ENCODE measurements at regions not wholly inside any gene's neighbourhood (a gene's known extent, or its start where the extent isn't known, plus 50 kb on each side); places are given as distances from the start of the nearest gene placed in this dataset.

GRCh38 chr14:53652068-53652467, 304.6 kb downstream of the BMP4 start:
- H3K27ac Mint-ChIP-seq: no peak overlapping the region
- ATAC-seq (replicated peaks in 1 of 2): no peak
- DNase-seq: no peak
- no peaks in the 10 kb centered on the region for H3K36me3 Mint-ChIP-seq (ENCODE audit: insufficient read depth in 2 of 2)
- no peaks in the 10 kb centered on the region for H3K27me3 Mint-ChIP-seq (ENCODE audit: low read depth)
- H3K4me3 Mint-ChIP-seq: no peak overlapping the region
- H3K4me1 Mint-ChIP-seq (ENCODE audit: low read depth): no peaks in the 10 kb centered on the region
- H3K9me3 Mint-ChIP-seq: peaks cover 1% of the 10 kb centered on the region in 2 donors

- Mint-ChIP-seq H3K4me3 (no peak overlapping the region), H3K27me3 (ENCODE audit: low read depth) (no peaks in the 10 kb centered on the region), H3K36me3 (ENCODE audit: insufficient read depth in 2 of 2) (no peaks in the 10 kb centered on the region), H3K9me3 (peaks cover 0 to 1% of the 10 kb centered on the region in 2 donors), H3K27ac (no peak overlapping the region), H3K4me1 (ENCODE audit: low read depth) (no peaks in the 10 kb centered on the region)
- DNase-seq (no peak), ATAC-seq (replicated peaks in 1 of 2) (no peak)
These were observed 305.4 kb downstream of the BMP4 start for GRCh38 chr14:53651096-53651740.

- Mint-ChIP-seq H3K27me3 (ENCODE audit: low read depth) (no peaks in the 10 kb centered on the region), H3K4me3 (no peak overlapping the region), H3K4me1 (ENCODE audit: low read depth) (no peaks in the 10 kb centered on the region), H3K27ac (no peak overlapping the region), H3K9me3 (peaks cover 1 to 2% of the 10 kb centered on the region in 2 donors), H3K36me3 (ENCODE audit: insufficient read depth in 2 of 2) (no peaks in the 10 kb centered on the region)
- ATAC-seq (replicated peaks in 1 of 2): no peak
- no peak for DNase-seq
These were observed 309.7 kb downstream of the BMP4 start for GRCh38 chr14:53646925-53647324.

- Mint-ChIP-seq H3K27me3 (ENCODE audit: low read depth) (no peaks in the 10 kb centered on the region), H3K4me3 (no peak overlapping the region), H3K36me3 (ENCODE audit: insufficient read depth in 2 of 2) (no peaks in the 10 kb centered on the region), H3K4me1 (ENCODE audit: low read depth) (no peaks in the 10 kb centered on the region), H3K9me3 (peaks cover 0 to 1% of the 10 kb centered on the region in 2 donors), H3K27ac (no peak overlapping the region)
- DNase-seq (no peak), ATAC-seq (replicated peaks in 1 of 2) (no peak)
These were observed 315.9 kb downstream of the BMP4 start for GRCh38 chr14:53640695-53641094.

DNA sequence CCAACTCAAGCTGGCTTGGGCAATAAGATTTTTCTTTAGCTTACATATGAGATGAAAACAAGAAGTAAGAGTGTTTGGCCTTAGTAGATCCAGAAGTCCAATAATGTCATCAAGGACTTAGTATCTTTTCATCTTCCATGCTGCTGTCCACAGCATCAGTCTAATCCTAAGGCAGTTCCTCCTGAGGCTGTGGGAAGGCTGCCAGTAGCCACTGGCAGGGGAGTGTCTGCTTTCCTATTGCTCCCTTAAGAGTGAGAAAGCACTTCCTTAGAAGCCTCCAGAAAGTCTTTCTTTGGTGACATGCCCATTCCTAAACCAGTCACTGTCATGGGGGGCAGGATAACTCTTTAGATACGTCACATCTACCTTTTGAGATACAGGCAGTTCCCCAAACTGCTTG, 317.7 kb downstream of the BMP4 start:
- DNase-seq: no peak
- Mint-ChIP-seq H3K4me3 (no peak overlapping the region), H3K4me1 (ENCODE audit: low read depth) (no peaks in the 10 kb centered on the region), H3K9me3 (peaks cover 0 to 1% of the 10 kb centered on the region in 2 donors), H3K36me3 (ENCODE audit: insufficient read depth in 2 of 2) (no peaks in the 10 kb centered on the region), H3K27ac (no peak overlapping the region), H3K27me3 (ENCODE audit: low read depth) (no peaks in the 10 kb centered on the region)
- ATAC-seq (replicated peaks in 1 of 2): no peak

DNA sequence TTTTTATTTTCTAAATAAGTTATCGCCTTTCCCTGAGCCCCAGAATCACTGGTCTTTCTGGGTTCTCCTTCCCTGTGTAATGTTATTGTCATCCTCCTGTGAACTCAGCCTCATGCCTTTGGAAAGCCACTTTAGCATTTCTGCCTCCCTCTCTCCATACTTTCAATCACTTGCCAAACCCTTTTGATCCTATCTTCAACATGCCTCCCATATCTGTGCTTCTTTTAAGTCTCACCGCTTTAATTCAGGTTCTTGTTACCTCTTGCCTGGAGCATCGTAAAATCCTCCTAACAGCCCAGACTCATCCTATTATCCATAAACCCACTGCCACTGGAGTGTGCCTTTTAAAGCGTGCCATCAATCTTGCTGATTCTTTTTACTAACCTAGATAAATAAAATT, 321.8 kb downstream of the BMP4 start:
- Mint-ChIP-seq H3K9me3 (peaks cover 0 to 3% of the 10 kb centered on the region in 2 donors), H3K27ac (no peak overlapping the region), H3K27me3 (ENCODE audit: low read depth) (no peaks in the 10 kb centered on the region), H3K36me3 (ENCODE audit: insufficient read depth in 2 of 2) (no peaks in the 10 kb centered on the region), H3K4me3 (no peak overlapping the region), H3K4me1 (ENCODE audit: low read depth) (no peaks in the 10 kb centered on the region)
- ATAC-seq (replicated peaks in 1 of 2): no peak
- DNase-seq: no peak

DNA sequence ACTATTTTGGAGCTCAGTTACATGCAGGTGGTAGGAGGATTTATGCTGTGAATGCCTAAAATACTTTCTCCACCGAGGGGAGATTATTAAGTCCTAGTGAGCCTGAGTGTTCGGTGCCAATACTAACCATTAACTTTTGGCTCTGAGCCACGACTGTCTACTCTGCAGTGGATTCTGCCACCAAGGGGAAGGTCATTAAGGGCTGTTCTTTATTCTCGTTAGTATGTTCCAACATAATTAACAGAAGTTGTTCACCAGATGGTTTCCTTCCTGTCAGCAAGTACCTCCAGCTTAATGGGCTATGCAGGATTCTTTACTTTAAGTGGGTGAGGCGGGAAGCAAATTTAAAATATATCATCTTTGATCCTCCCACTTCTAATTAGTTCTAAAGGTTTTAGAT, 326.3 kb downstream of the BMP4 start:
- peaks cover 0 to 6% of the 10 kb centered on the region in 2 donors for H3K9me3 Mint-ChIP-seq
- no peaks in the 10 kb centered on the region for H3K4me1 Mint-ChIP-seq (ENCODE audit: low read depth)
- ATAC-seq (replicated peaks in 1 of 2) (no peak), DNase-seq (no peak)
- no peak overlapping the region for H3K27ac Mint-ChIP-seq
- no peak overlapping the region for H3K4me3 Mint-ChIP-seq
- H3K36me3 Mint-ChIP-seq (ENCODE audit: insufficient read depth in 2 of 2): no peaks in the 10 kb centered on the region
- no peaks in the 10 kb centered on the region for H3K27me3 Mint-ChIP-seq (ENCODE audit: low read depth)

GRCh38 chr14:53628732-53629430, 327.7 kb downstream of the BMP4 start:
- no peaks in the 10 kb centered on the region for H3K27me3 Mint-ChIP-seq (ENCODE audit: low read depth)

GRCh38 chr14:53628261-53628660, 328.4 kb downstream of the BMP4 start:
- H3K27ac Mint-ChIP-seq: no peak overlapping the region
- peaks cover 0 to 3% of the 10 kb centered on the region in 2 donors for H3K9me3 Mint-ChIP-seq
- DNase-seq (no peak), ATAC-seq (replicated peaks in 1 of 2) (no peak)
- no peak overlapping the region for H3K4me3 Mint-ChIP-seq
- H3K27me3 Mint-ChIP-seq (ENCODE audit: low read depth): no peaks in the 10 kb centered on the region
- H3K36me3 Mint-ChIP-seq (ENCODE audit: insufficient read depth in 2 of 2): no peaks in the 10 kb centered on the region
- no peaks in the 10 kb centered on the region for H3K4me1 Mint-ChIP-seq (ENCODE audit: low read depth)

More at GRCh38 chr14:53628732-53629430, 327.7 kb downstream of the BMP4 start:
- peaks cover 0 to 6% of the 10 kb centered on the region in 2 donors for H3K9me3 Mint-ChIP-seq
- no peaks in the 10 kb centered on the region for H3K36me3 Mint-ChIP-seq (ENCODE audit: insufficient read depth in 2 of 2)
- ATAC-seq (replicated peaks in 1 of 2): no peak
- no peak for DNase-seq
- H3K4me3 Mint-ChIP-seq: no peak overlapping the region
- H3K4me1 Mint-ChIP-seq (ENCODE audit: low read depth): no peaks in the 10 kb centered on the region
- no peak overlapping the region for H3K27ac Mint-ChIP-seq

DNA sequence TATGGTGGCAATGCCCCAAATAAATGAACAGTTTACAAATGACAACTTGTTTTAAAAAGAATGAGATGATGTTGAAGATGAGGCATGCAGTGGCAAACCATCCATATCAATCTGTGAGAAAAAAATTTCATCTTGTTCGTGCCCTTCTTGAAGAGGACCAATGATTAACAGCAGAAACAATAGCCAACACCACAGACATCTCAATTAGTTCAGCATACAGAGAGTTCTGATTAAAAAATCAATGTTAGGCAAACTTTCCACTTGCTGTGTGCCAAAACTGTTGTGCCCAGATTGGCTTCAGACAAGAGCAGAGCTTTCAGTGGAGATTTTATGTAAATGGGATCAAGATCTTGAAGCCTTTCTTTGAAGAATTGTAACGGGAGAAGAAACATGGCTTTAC, 329.9 kb downstream of the BMP4 start:
- Mint-ChIP-seq H3K27me3 (ENCODE audit: low read depth) (no peaks in the 10 kb centered on the region), H3K4me3 (no peak overlapping the region), H3K9me3 (peaks cover 0 to 2% of the 10 kb centered on the region in 2 donors), H3K27ac (no peak overlapping the region), H3K4me1 (ENCODE audit: low read depth) (no peaks in the 10 kb centered on the region), H3K36me3 (ENCODE audit: insufficient read depth in 2 of 2) (no peaks in the 10 kb centered on the region)
- ATAC-seq (replicated peaks in 1 of 2) (no peak), DNase-seq (no peak)

DNA sequence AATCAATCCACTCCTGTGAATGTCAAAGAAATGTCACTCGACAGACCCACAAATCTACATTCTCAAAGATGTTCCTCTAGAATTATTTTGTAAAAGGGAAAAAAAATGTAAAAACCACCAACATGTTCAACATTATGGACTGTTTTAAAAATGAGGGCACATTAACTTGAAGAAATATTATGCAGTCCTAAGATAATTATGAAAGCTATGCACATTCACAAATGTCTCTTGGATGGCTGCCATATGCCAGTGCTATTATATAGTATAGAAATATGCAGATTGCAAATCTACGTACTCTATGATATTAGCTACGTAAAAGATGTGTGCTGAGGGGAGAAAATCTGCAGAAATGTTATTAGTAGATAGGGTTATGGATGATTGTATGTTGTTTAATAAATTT, 334.2 kb downstream of the BMP4 start:
- Mint-ChIP-seq H3K27me3 (ENCODE audit: low read depth) (no peaks in the 10 kb centered on the region), H3K27ac (no peak overlapping the region), H3K4me3 (no peak overlapping the region), H3K36me3 (ENCODE audit: insufficient read depth in 2 of 2) (no peaks in the 10 kb centered on the region), H3K4me1 (ENCODE audit: low read depth) (no peaks in the 10 kb centered on the region), H3K9me3 (peaks cover 0 to 1% of the 10 kb centered on the region in 2 donors)
- ATAC-seq (replicated peaks in 1 of 2): no peak
- DNase-seq: no peak

GRCh38 chr14:53621921-53622320, 334.7 kb downstream of the BMP4 start:
- no peak for DNase-seq
- Mint-ChIP-seq H3K27ac (no peak overlapping the region), H3K4me1 (ENCODE audit: low read depth) (no peaks in the 10 kb centered on the region), H3K36me3 (ENCODE audit: insufficient read depth in 2 of 2) (no peaks in the 10 kb centered on the region), H3K4me3 (no peak overlapping the region), H3K27me3 (ENCODE audit: low read depth) (no peaks in the 10 kb centered on the region), H3K9me3 (peaks cover 0 to 1% of the 10 kb centered on the region in 2 donors)
- no peak for ATAC-seq (replicated peaks in 1 of 2)

DNA sequence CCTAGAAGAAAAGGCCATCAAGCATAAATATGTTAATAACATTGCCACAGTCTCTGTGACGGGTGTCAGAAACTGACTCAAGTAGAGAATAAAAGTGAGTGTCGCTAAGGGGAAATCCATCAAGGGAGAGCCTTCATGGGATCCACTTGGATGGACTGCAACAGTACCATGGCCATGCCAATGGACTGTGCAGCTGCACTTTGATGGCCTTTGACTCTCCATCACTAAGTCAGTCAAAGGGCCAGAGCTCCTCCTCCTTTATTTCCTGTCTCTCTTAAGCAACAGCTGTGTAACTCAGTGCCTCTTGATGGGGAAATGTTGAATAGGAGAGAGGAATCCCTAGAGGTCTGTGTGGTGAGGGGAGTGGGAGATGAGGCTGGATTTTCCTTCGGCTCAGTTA, 335.2 kb downstream of the BMP4 start:
- no peaks in the 10 kb centered on the region for H3K36me3 Mint-ChIP-seq (ENCODE audit: insufficient read depth in 2 of 2)
- no peaks in the 10 kb centered on the region for H3K27me3 Mint-ChIP-seq (ENCODE audit: low read depth)
- no peak for ATAC-seq (replicated peaks in 1 of 2)
- DNase-seq: no peak
- H3K9me3 Mint-ChIP-seq: peaks cover 0 to 1% of the 10 kb centered on the region in 2 donors
- H3K4me1 Mint-ChIP-seq (ENCODE audit: low read depth): no peaks in the 10 kb centered on the region
- no peak overlapping the region for H3K27ac Mint-ChIP-seq
- no peak overlapping the region for H3K4me3 Mint-ChIP-seq

GRCh38 chr14:53620890-53621289, 335.7 kb downstream of the BMP4 start:
- DNase-seq (no peak), ATAC-seq (replicated peaks in 1 of 2) (no peak)
- peaks cover 1% of the 10 kb centered on the region in 2 donors for H3K9me3 Mint-ChIP-seq
- no peaks in the 10 kb centered on the region for H3K36me3 Mint-ChIP-seq (ENCODE audit: insufficient read depth in 2 of 2)
- no peaks in the 10 kb centered on the region for H3K4me1 Mint-ChIP-seq (ENCODE audit: low read depth)
- no peak overlapping the region for H3K27ac Mint-ChIP-seq
- no peaks in the 10 kb centered on the region for H3K27me3 Mint-ChIP-seq (ENCODE audit: low read depth)
- H3K4me3 Mint-ChIP-seq: no peak overlapping the region
